Fibroblast of skin of abdomen (primary cell): ENCODE measurements at regions not wholly inside any gene's neighbourhood (a gene's known extent, or its start where the extent isn't known, plus 50 kb on each side); places are given as distances from the start of the nearest gene placed in this dataset.

ENCODE experiments used
- DNase-seq: peaks from one replicate; pipeline ENCODE4 v3.0.0-alpha.2; 2013

- DNase-seq: no peak
These were observed 180.4 kb upstream of the HHIP start for GRCh38 chr4:144465546-144465945.

DNA sequence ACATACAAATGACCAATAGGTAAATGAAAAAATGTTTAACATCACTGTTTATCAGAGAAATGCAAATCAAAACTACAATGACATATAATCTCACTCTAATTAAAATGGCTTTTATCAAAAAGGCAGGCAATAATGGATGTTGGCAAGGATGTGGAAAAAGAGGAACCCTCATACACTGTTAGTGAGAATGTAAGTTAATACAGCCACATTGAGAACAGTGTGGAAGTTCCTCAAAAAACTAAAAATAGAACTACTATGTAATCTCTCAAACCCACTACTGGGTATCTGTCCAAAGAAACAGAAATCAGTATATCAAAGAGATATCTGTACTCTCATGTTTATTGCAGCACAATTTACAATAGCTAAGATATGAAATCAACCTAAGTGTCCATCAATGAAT is 165.9 kb upstream of the HHIP start:
- no peak for DNase-seq

DNA sequence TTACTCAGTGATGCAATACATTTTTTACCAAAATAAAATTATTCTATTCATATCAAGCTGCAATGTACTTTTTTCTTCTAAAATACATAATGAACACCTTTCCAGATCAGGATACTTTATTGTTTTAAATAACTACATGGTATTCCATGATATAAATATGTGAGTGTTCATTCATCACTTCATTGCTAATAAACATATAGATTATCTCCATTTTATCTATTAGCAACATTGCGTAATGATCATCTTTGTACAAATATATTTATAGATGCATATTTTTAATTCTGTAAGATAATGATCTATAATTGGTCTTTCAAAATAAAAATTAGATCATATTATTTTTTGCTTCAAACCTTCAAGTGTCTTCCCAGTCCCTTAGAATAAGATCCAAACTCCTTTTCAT is 156.1 kb upstream of the HHIP start:
- DNase-seq: no peak

DNA sequence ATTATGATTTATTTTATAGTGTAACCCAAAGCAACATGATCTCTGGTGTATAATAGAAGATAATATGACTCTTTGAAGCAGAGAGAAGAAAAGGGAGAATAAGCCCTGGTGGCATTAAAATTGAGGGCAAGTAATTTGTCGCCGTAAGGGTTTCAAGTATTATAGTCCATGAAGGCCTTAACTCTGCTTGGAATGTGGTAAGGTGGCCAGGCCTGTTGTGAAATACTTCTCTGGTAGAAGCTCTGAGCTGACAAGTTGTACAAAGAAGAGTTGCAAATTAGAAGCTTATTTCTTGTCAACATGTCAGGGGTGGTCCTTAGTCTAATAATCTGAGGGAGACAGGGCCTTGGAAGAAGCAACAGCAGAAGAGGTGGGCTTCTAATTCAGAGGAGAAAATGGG is 151.7 kb upstream of the HHIP start:
- no peak for DNase-seq

DNA sequence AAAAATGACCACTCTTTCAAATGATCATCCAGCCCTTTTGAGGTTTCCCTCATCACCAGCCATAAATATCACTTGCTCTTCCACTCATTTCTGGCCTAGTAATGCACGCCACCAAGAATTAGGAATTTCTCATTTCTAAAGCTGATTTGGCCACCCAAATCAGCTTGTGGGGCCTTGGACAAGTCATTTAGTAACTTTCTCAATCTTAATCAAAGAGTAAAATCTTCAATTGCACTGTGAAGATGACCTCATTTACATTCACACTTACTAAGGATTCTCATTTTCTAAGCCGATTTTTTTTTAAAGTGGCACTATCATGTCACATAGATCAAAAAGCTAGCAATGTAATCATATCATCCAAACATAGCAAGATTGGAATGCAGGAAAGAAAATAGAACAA is 150.0 kb upstream of the HHIP start:
- no peak for DNase-seq

DNA sequence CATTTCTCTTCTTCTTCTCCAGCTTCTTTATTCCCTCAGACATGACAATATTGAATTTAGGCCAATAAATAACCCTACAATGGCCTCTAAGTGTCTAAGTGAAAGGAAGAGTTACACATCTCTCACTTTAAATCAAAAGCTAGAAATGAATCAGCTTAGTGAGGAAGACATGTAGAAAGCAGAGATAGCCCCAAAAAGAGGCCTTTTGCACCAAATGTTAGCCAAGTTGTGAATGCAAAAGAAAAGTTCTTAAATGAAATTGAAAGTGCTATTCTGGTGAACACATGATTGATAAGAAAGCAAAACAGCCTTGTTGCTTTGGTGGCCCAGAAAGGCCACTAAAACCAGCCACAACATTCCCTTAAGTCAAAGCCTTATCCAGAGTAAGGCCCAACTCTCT is 146.2 kb upstream of the HHIP start:
- DNase-seq: no peak

DNA sequence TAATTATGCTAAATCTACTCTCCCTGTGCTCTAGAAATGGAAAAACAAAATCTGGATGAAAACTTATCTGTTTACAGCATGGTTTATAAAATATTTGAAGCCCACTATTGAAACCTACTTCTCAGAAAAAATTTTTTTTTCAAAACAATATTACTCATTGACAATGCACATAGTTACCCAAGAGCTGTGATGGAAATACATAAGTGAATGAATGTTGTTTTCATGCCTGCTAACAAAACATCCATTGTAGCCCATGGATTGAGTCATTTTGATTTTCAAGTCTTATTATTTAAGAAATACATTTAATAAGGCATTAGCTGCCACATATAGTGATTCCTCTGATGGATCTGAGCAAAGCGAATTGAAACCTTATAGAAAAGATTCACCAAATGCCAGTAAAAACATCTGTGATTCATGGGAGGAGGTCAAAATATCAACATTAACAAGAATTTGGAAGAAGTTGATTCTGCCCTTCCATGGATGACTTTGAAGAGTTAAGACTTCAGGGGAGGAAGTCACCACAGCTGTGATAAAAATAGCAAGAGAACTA is 144.7 kb upstream of the HHIP start:
- no peak for DNase-seq

DNA sequence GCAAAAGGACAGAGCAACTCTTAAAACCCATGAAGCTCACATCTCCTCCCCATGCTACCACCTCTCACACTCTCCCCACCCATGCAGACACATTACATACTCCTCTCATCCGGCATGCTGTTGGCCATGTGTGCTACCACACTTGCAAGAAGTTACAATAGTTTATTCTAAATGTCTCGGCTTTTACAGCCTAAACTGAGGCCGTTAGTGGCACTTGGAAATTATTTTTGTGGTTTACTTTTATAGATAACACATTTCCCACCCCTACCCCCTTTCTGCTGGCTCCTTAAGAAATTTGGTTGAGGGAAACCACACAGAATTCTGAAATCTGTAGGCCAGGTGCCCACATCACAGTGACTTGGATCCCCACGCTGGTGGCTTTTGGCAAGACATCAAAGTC is 141.1 kb upstream of the HHIP start:
- DNase-seq: peak; percentile 38

DNA sequence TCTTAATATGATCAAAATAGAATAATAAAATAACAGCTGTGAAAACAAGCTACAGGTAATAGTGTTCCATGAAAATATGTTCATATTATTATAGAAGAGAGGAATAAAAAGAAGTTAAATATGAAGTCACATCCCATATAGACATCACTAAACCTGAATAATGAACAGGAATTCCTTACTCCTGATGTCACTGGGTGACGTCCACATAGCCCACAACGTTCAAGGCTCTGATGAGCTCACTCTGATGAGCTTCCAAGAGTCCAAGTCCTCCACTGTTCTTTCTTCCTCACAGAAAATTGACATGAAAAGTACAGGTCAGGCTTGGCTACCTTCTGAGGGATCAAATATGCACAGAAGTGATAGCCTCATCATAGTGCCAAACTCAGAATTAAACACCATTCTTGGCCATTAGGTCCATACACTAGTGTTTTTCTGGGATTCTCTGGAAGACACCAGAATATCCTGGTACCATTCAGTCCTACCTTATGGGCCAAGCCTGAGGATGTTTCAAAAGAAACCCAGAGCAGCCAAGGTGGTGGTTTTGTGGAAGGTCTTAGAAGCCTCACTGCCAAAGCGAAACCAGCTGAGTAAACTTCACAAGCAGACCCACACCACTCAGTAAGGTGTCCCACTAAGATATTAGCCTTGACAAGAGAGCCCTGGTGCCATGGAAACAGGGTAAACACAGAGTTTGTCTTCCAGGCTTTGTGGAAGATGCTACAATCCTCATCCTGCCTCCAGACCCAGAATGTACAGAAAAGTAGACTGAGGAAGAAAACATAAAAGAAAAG is 138.4 kb upstream of the HHIP start:
- DNase-seq: peak; percentile 27

GRCh38 chr4:144509088-144510015 is 136.6 kb upstream of the HHIP start:
- peak; percentile 74 for DNase-seq

GRCh38 chr4:144514736-144515135 is 131.2 kb upstream of the HHIP start:
- DNase-seq: no peak

DNA sequence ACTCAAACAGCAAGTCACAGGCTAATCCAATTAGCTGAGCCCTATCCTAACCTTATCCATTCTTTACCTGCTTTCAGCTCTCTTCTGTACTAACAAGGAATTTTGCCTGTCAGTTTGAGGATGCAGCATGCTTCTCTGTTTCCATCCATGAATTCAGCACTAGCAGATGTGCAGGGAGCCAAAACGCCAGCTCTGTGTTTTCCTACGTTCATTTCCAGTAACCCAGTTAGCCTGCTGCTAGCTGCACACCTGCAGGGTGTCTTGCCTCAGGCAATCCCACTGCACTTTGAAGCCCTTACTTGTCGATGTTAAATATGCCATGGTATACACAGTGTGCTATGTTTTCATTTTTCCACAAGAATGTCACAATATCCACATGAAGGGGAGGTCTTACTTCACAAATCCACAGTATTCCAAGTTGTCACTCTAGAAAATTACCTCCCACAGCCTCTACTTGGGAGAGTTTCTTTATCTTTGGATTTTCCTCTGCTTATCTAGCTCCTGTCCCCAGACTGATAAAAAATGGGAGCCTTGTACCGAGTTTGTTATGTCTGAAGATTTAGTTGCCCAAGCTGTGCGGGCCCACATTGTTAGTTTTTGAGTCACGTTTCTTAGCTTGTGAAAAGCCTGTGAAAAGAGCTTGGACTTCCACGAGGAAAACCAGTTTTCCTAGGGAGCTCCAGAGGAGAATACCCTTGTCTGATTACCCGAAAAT is 127.6 kb upstream of the HHIP start:
- DNase-seq: no peak

DNA sequence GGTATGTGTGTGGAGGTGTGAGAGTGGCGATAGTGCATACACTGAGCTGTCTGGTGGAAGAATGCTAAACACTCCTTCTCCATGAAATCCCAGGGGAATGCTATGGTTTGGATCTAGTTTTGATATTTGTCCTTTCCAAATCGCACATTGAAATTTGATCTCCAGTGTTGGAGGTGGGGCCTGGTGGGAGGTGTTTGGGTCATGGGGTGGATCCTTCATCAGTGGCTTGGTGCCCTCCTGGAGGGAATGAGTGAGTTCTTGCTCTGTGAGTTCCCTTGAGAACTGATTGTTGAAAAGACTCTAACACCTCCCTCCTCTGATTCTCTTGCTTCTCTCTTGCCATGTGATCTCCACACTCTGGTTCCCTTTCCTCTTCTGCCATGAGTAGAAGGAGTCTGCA is 114.1 kb upstream of the HHIP start:
- no peak for DNase-seq

DNA sequence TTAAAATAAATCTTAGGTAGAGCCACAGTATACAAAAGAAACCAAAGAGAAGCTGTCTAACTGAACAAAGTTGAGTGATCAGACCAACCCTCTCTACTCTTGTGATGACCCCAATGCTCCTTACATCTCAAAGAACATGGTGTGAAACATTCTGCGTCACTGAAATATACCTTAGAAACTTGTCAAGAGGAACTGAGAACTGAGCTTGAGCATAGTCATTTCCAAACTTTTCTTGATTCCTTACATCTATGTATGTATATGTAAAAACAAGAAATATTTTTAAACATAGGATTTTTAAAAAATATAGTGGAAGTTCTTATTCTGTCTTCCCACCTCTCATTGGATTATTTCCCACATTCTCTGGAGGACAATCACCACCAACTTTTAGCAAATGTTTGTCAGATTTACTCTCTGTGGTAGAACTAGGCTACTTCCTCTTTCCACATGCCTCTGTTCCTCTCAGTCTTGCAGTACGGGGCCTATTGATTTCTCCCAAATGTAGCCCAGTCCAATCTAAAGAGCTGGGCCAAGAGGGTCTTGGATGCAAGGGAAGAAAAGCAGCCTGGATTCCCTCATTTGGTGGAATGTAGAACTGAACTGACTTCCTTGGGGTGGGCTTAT is 98.2 kb upstream of the HHIP start:
- DNase-seq: no peak

DNA sequence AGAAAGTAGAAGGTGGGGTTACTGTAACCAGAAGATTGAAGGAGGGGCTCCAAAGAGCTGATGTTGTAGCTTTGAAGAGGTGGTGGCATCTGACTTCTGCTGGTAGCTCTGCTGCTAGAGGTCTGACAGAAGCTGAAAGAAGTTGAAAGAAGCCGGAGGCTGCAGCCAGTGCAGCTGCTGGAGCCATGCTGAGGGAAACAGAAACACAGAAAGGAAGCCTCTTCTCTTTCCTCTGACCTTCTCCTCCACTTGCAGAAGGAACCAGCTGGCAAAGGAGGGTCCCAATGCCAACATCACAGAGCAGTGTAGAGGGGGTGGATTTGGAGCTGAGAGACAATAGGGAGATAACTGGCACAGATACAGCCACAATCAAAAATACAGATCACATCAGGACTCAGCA is 89.3 kb upstream of the HHIP start:
- DNase-seq: no peak

DNA sequence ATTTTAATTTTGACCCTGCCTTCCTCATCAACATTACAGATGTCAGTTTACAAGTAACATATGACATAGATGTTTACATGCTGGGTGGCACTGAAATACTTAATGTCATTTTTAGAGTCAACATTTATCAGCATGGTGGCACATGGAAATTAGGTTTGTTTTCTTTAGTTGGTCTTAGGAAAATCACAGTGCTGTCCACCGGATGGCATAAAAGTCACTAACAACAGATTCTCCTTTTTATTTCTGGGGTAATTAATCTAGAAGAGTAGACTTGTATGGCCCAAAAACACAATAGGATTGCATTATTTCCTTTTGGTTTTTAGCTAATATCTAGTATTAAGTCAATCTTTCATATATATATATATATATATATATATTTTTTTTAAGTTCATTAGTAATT is 88.6 kb upstream of the HHIP start:
- DNase-seq: no peak

- peak; percentile 5 for DNase-seq
These were observed 83.8 kb upstream of the HHIP start for GRCh38 chr4:144562019-144562705.

DNA sequence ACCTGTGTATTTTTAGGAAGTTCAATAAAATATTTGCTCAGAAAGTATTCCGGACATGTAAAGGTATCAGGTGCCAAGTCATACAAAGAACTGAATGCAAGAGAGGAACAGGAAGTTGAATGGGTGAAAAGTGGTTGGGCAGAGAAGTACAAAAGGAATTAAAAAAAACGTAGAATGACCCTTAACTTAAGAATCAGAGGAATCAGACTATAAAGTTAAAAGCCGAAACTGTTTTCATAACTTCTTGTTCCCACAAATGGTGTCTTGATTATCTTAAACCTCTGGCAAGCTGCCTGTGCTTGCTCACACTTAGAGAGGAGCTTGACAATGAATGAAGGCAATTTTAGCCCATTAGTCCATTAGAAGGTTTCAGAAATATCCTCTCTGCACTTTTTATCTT is 81.6 kb upstream of the HHIP start:
- no peak for DNase-seq

GRCh38 chr4:144565527-144566195 is 80.3 kb upstream of the HHIP start:
- DNase-seq: peak; percentile 46

- no peak for DNase-seq
These were observed 73.3 kb upstream of the HHIP start for GRCh38 chr4:144572660-144573059.

GRCh38 chr4:144574000-144574399 is 72.0 kb upstream of the HHIP start:
- no peak for DNase-seq
